GM12891 (cell line): ENCODE measurements at regions not wholly inside any gene's neighbourhood (a gene's known extent, or its start where the extent isn't known, plus 50 kb on each side); places are given as distances from the start of the nearest gene placed in this dataset.

Experiments
- POLR2A ChIP-seq: IDR thresholded peaks from 2 replicates; pipeline ENCODE4 v1.6.1; 2011; ENCODE audit warnings: low read depth, low read length, control low read depth
- POLR2AphosphoS5 ChIP-seq: IDR thresholded peaks from 2 replicates; pipeline ENCODE4 v1.6.1; 2011; ENCODE audit warnings: low read depth, low read length, control low read depth
- TAF1 ChIP-seq: IDR thresholded peaks from 2 replicates; pipeline ENCODE4 v1.6.1; 2011; ENCODE audit warnings: low read depth, low read length, control low read depth

GRCh38 chr1:60296794-60297193, 223.2 kb upstream of the C1orf87 start:
- TF ChIP-seq POLR2A (no peak), POLR2AphosphoS5 (no peak), TAF1 (no peak)
